Body of pancreas (tissue), 4 donors: ENCODE measurements at regions not wholly inside any gene's neighbourhood (a gene's known extent, or its start where the extent isn't known, plus 50 kb on each side); places are given as distances from the start of the nearest gene placed in this dataset.

Experiments
- ATAC-seq: fragments of 150-250 bp; one replicate; pipeline ENCODE4 v1.9.1; 2016
- DNase-seq, 4 donors: peaks; one replicate each; pipeline ENCODE4 v3.0.0-alpha.2; 2019
- H3K27ac ChIP-seq, 4 donors: fragments of 200-600 bp; sonication (generic); 1 replicate in 3 of 4; 2 replicates in 1 of 4; pipeline versions ENCODE4 v1.5.1 to v1.6.1; 2016 to 2019; ENCODE audit warnings: mild to moderate bottlenecking in 1 of 4, mixed read lengths in 1 of 4, moderate library complexity in 1 of 4
- H3K27me3 ChIP-seq, 2 donors: fragments of 200-600 bp; sonication (generic); one replicate each; pipeline ENCODE4 v1.6.0; 2016; ENCODE audit warnings: mild to moderate bottlenecking in 1 of 2
- H3K36me3 ChIP-seq, 2 donors: fragments of 200-600 bp; sonication (generic); replicated peaks in 1 of 2; 2 replicates each; pipeline ENCODE4 v1.5.1; 2016; ENCODE audit warnings: low read depth in 2 of 2; ENCODE audit not compliant: insufficient read depth in 1 of 2
- H3K4me1 ChIP-seq: fragments of 200-600 bp; sonication (generic); one replicate; pipeline ENCODE4 v1.6.0; 2016
- H3K4me3 ChIP-seq, 2 donors: fragments of 200-600 bp; sonication (generic); 1 replicate in 1 of 2; 2 replicates in 1 of 2; pipeline ENCODE4 v1.5.1; 2016 to 2019
- H3K9me3 ChIP-seq, 3 donors: fragments of 200-600 bp; sonication (generic); 1 replicate in 2 of 3; 2 replicates in 1 of 3; pipeline ENCODE4 v1.5.1; 2016
- POLR2A ChIP-seq, 3 donors: fragments of 450-650 bp; IDR thresholded peaks; one replicate each; pipeline ENCODE4 v1.6.1; 2016; ENCODE audit warnings: antibody characterized with exemption in 3 of 3, mild to moderate bottlenecking in 2 of 3
- WGBS, 2 donors: methylation state at CpG; one replicate each; pipeline ENCODE4 v1.1.5; 2017; 5-methylcytosine and 5-hydroxymethylcytosine counted together
- intact Hi-C: fragments of 100-400 bp; cut with DNase I; formaldehyde crosslinking; loops from one replicate; pipeline ENCODE4 v1.15.1; 2023
- TF ChIP-seq, protein P1 (sequence below), 7 experiments: fragments of 450-650 bp in 4 of 7; fragments of 200-600 bp in 3 of 7; sonication (generic) in 3 of 7; IDR thresholded peaks; one replicate each; pipeline ENCODE4 v1.5.1; 2016 to 2019; ENCODE audit warnings: antibody characterized with exemption in 7 of 7

DNA sequence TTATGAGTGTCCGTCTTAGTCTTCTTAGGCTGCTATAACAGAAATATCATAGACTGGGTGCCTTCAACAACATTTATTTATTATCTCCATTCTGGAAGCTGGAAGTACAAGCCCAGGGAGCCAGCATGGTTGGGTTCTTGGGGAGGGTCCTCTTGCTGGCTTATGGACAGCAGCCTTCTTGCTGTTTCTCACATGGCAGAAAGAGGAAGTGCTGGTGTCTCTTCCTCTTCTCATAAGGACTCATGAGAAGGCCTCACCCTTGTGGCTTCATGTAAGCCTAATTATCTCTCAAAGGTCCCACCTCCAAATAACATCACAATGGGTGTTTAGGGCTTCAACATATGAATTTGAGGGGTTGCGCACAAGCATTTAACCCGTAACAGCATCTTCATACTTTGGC lies 207.0 kb upstream of the COX10 start:
- TF ChIP-seq POLR2A (IDR thresholded peaks at IDR 0.05), result no peak
- TF ChIP-seq, protein P1, sequence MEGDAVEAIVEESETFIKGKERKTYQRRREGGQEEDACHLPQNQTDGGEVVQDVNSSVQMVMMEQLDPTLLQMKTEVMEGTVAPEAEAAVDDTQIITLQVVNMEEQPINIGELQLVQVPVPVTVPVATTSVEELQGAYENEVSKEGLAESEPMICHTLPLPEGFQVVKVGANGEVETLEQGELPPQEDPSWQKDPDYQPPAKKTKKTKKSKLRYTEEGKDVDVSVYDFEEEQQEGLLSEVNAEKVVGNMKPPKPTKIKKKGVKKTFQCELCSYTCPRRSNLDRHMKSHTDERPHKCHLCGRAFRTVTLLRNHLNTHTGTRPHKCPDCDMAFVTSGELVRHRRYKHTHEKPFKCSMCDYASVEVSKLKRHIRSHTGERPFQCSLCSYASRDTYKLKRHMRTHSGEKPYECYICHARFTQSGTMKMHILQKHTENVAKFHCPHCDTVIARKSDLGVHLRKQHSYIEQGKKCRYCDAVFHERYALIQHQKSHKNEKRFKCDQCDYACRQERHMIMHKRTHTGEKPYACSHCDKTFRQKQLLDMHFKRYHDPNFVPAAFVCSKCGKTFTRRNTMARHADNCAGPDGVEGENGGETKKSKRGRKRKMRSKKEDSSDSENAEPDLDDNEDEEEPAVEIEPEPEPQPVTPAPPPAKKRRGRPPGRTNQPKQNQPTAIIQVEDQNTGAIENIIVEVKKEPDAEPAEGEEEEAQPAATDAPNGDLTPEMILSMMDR (IDR thresholded peaks at IDR 0.05), result no peak
- intact Hi-C loops, result no loop called here
- Histone ChIP-seq H3K9me3 (no peaks in the 10 kb centered on the region), H3K4me1 (no peaks in the 10 kb centered on the region), H3K27me3 (no peaks in the 10 kb centered on the region), H3K4me3 (no peak overlapping the region), H3K27ac (no peak overlapping the region), H3K36me3 (no peaks in the 10 kb centered on the region)
- WGBS, 2 donors, result 87 to 94% methylated on average over 3 of the region's 3 CpGs
- ATAC-seq, result no peak
- no peak for DNase-seq

DNA sequence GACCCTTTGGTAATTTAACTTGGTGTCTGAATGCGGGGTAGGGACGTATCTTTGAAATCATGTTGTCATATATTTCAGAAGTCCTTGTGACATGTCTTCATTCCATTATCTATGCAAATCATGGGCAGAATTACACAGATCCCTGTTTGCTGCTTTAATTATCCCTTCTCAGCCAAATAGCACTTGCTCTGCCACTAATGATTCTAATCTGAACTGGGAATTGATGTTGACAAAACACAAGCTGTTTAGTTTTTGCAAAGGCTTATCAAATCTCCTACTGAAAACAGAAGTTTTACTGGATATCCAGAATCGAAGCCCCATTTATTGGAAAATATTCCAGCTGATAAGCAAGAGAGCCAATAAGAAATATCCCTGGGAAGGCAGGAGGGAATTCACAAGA lies 205.9 kb upstream of the COX10 start:
- no peaks in the 10 kb centered on the region for H3K36me3 ChIP-seq
- no peak for TF ChIP-seq POLR2A (IDR thresholded peaks at IDR 0.05)
- H3K27me3 ChIP-seq, result no peaks in the 10 kb centered on the region
- ATAC-seq (no peak), DNase-seq (no peak)
- H3K4me1 ChIP-seq, result no peaks in the 10 kb centered on the region
- H3K27ac ChIP-seq, result no peak overlapping the region
- no peaks in the 10 kb centered on the region for H3K9me3 ChIP-seq
- intact Hi-C loops, result no loop called here
- no peak overlapping the region for H3K4me3 ChIP-seq
- WGBS, 2 donors, result 66 to 71% methylated on average over 3 of the region's 3 CpGs

DNA sequence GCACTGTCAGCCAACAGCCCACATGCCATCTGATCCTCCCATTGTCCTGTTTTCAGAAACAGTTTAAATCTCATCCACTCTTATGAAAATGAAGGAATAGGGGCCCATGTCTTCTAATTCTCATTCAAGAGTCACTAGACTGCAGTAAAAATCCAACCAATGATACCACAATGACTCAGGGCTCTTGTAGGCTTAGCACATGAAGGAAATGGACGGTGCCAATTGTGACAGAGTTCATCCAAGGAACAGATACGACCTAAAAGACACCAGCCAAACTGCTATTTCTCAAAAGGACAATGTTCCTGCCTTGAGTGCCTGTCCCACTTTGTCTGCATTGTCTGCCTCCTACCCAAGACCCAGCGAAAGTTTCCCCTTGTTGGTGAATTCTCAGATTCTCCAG lies 204.8 kb upstream of the COX10 start:
- 67 to 72% methylated on average over 3 of the region's 3 CpGs for whole genome bisulfite sequencing, 2 donors
- intact Hi-C loops, result no loop called here
- no peak for DNase-seq
- Histone ChIP-seq H3K4me3 (no peak overlapping the region), H3K9me3 (no peaks in the 10 kb centered on the region), H3K4me1 (no peaks in the 10 kb centered on the region), H3K27me3 (no peaks in the 10 kb centered on the region), H3K27ac (no peak overlapping the region), H3K36me3 (no peaks in the 10 kb centered on the region)
- TF ChIP-seq, protein P1 (IDR thresholded peaks at IDR 0.05), result no peak
- TF ChIP-seq POLR2A (IDR thresholded peaks at IDR 0.05), result no peak
- ATAC-seq, result no peak

DNA sequence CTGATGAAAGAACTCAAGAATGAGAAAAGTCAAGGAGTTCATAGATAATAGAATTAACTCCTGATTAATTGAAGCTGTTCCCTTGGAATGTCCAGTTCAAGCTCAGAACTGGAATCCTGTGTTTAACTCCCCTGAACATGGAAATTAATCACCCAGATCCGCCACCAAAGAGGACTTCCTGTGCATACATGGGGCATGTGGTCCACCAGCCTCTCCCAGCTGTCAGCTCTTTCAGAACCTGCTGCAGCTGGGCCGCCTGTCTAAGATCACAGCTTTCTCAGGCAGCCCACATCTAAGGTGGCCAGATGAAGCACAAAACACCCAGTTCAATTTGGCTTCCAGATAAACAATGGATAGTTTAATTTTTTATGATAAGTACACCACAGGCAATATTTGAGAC lies 203.7 kb upstream of the COX10 start:
- no peak overlapping the region for H3K27ac ChIP-seq
- intact Hi-C loops, result no loop called here
- ATAC-seq (no peak), DNase-seq (no peak)
- H3K9me3 ChIP-seq, result no peaks in the 10 kb centered on the region
- WGBS, 2 donors, result 80 to 84% methylated on average over 2 of the region's 2 CpGs
- no peak for TF ChIP-seq POLR2A (IDR thresholded peaks at IDR 0.05)
- TF ChIP-seq, protein P1 (IDR thresholded peaks at IDR 0.05), result no peak
- H3K4me3 ChIP-seq, result no peak overlapping the region
- no peaks in the 10 kb centered on the region for H3K4me1 ChIP-seq
- no peaks in the 10 kb centered on the region for H3K36me3 ChIP-seq
- no peaks in the 10 kb centered on the region for H3K27me3 ChIP-seq

DNA sequence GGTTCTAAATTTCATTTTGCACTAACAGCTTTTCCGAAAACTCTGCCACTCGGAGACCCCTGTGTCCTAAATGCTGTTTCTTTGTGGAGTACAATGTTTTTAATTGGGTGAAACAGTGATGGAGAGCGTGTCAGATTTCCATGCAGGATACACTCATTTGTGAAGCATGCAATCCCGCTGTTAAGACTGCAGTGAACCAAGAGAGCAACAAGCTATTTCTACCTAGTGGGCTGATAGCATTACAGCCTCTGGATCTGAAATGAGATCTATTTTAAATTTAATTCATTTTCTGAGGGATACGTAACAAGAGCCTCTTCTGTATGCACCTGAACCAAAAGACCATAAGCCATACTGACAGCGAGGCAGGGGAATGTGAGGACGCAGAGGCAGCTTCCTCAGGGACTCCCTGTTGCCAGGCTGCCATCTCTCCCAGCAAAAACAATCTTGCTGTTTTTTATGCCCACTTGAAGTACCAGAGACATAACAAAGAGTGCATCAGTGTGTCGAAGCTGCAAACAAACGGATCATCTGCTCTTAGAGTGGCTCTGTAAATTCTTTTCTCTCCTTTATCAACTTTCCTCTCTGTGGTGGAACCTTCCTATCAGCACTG lies 199.9 kb upstream of the COX10 start:
- WGBS, 2 donors, result 75 to 78% methylated on average over 9 of the region's 9 CpGs
- TF ChIP-seq, protein P1 (IDR thresholded peaks at IDR 0.05), result no peak
- TF ChIP-seq POLR2A (IDR thresholded peaks at IDR 0.05), result no peak
- intact Hi-C loops, result no loop called here
- no peaks in the 10 kb centered on the region for H3K27me3 ChIP-seq
- H3K4me1 ChIP-seq, result no peaks in the 10 kb centered on the region
- no peak overlapping the region for H3K27ac ChIP-seq
- no peaks in the 10 kb centered on the region for H3K9me3 ChIP-seq
- H3K36me3 ChIP-seq, result no peaks in the 10 kb centered on the region
- no peak for DNase-seq
- H3K4me3 ChIP-seq, result no peak overlapping the region
- ATAC-seq, result no peak
